Hepatocyte (in vitro differentiated cells): ENCODE measurements at regions not wholly inside any gene's neighbourhood (a gene's known extent, or its start where the extent isn't known, plus 50 kb on each side); places are given as distances from the start of the nearest gene placed in this dataset.

Experiments used
- CTCF ChIP-seq: fragments of 200-600 bp; sonication (generic); IDR thresholded peaks from 2 replicates; pipeline ENCODE4 v1.5.1; 2016; ENCODE audit warnings: antibody characterized with exemption, mild to moderate bottlenecking; ENCODE audit not compliant: poor library complexity
- EZH2 ChIP-seq: fragments of 200-600 bp; sonication (generic); IDR thresholded peaks from 2 replicates; pipeline ENCODE4 v1.6.1; 2016; ENCODE audit warnings: antibody characterized with exemption, mild to moderate bottlenecking, borderline replicate concordance

DNA sequence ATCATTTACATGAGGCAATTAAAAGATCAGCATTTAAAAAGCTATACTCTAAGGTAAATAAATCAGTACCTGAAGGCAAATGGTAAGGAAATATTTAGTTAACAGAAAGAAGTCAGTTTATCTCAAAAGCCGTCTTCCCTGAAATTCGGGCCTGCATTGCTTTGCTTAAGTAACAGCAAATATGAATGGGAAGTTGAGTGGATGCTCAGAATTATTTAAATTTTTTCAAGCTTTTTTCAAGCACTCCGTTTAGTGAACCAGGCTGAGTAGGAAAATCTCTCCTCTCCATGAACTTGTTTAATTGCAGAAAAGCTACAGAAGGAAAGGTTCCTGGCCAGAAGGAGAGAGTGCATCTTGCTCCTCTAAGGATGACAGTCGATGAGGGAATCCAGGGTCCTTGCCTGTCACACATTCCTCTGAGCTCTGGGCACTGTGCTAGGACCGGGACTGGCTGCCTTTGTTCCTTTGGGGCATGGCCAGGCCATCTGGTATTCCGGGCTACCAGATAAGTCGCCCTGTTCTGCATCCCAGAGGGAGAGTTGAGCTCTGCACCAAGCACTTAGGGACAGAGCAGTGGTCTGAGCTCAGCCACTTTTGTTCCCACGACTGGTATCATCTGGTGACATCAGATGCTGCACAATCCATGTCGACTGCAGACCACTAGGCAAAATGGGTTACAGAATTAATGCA is 77.6 kb downstream of the RIN2 start:
- TF ChIP-seq CTCF, result no peak
- no peak for TF ChIP-seq EZH2
